ENCODE measurements at regions not wholly inside any gene's neighbourhood (a gene's known extent, or its start where the extent isn't known, plus 50 kb on each side); places are given as distances from the start of the nearest gene placed in this dataset.

DNA sequence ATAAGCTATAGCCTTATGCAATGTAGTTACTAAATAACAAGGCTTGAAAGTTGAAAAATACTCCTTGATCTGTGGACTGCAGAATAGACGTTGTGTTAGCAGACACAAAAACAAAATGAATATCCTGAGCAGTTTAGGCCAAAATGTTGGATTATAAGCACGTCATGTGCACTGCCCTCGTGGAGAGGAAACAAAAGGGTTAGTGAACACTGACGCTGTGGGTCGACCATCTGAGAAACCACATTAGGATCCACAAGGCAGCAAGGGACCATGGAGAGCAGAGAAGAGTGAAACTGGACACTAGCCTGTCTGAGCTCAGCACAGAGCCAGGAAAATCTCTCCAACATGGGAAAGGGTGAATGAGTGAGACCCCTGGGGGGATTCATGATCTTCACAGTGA, 145.3 kb downstream of the DTHD1 start:
- intact Hi-C loops (cut with DNase I): no loop called here
- H3K36me3 ChIP-seq: no peaks in the 10 kb centered on the region
- no peak overlapping the region for H3K27ac ChIP-seq
- no peaks in the 10 kb centered on the region for H3K4me1 ChIP-seq (ENCODE audit: insufficient read depth)
- H3K9me3 ChIP-seq: no peaks in the 10 kb centered on the region
- H3K4me3 ChIP-seq: no peak overlapping the region
- no peak for DNase-seq
- WGBS, 3 donors: 67 to 77% (median 76%) methylated on average over 5 of the region's 5 CpGs
- TF ChIP-seq EP300 (IDR thresholded peaks at IDR 0.05) (no peak), POLR2A (IDR thresholded peaks at IDR 0.05) (no peak)
- TF ChIP-seq, protein P1, sequence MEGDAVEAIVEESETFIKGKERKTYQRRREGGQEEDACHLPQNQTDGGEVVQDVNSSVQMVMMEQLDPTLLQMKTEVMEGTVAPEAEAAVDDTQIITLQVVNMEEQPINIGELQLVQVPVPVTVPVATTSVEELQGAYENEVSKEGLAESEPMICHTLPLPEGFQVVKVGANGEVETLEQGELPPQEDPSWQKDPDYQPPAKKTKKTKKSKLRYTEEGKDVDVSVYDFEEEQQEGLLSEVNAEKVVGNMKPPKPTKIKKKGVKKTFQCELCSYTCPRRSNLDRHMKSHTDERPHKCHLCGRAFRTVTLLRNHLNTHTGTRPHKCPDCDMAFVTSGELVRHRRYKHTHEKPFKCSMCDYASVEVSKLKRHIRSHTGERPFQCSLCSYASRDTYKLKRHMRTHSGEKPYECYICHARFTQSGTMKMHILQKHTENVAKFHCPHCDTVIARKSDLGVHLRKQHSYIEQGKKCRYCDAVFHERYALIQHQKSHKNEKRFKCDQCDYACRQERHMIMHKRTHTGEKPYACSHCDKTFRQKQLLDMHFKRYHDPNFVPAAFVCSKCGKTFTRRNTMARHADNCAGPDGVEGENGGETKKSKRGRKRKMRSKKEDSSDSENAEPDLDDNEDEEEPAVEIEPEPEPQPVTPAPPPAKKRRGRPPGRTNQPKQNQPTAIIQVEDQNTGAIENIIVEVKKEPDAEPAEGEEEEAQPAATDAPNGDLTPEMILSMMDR (IDR thresholded peaks at IDR 0.05): no peak
- H3K27me3 ChIP-seq: no peaks in the 10 kb centered on the region

DNA sequence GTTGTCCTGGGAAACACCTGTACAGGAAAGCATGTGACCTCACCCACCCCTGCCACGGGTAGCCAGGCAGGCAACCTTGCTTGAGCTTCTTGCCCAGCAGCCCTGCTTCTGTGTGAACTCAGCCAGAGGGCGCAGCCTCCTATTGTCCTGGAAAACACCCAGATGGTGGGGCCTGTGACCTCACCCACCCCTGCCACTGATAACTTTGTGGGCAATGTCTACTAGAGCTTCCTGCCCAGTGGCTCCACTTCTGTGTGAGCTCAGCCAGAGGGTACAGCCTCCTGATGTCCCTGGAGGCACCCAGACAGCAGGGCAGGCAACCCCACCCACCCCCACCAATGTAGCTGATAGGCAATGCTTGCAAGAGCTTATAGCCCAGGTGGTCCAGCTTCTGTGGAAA, 146.3 kb downstream of the DTHD1 start:
- no peaks in the 10 kb centered on the region for H3K9me3 ChIP-seq
- H3K27me3 ChIP-seq: no peaks in the 10 kb centered on the region
- TF ChIP-seq EP300 (IDR thresholded peaks at IDR 0.05) (no peak), POLR2A (IDR thresholded peaks at IDR 0.05) (no peak)
- TF ChIP-seq, protein P1 (IDR thresholded peaks at IDR 0.05): no peak
- H3K4me1 ChIP-seq (ENCODE audit: insufficient read depth): no peaks in the 10 kb centered on the region
- no peak for DNase-seq
- intact Hi-C loops (cut with DNase I): no loop called here
- H3K36me3 ChIP-seq: no peaks in the 10 kb centered on the region
- WGBS, 3 donors: 71 to 100% (median 74%) methylated on average over 2 of the region's 2 CpGs
- H3K27ac ChIP-seq: no peak overlapping the region
- H3K4me3 ChIP-seq: no peak overlapping the region

DNA sequence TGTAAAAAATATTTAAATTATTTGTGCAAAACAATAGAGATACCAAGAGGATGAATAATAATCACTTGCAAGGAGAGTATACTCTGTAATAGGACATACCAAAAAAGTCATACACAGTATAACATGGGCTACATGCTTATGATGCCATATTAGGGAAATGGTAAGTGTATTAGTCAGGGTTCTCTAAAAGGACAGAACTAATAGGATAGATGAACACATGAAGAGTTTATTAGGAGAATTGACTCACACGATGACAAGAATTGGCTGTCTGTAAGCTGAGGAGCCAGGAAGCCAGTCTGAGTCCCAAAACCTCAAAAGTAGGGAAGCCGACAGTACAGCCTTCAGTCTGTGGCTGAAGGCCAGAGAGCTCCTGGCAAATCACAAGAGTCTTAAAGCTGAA, 151.2 kb downstream of the DTHD1 start:
- 37 to 69% (median 69%) methylated on average over 2 of the region's 2 CpGs for WGBS, 3 donors
- intact Hi-C loops (cut with DNase I): no loop called here

DNA sequence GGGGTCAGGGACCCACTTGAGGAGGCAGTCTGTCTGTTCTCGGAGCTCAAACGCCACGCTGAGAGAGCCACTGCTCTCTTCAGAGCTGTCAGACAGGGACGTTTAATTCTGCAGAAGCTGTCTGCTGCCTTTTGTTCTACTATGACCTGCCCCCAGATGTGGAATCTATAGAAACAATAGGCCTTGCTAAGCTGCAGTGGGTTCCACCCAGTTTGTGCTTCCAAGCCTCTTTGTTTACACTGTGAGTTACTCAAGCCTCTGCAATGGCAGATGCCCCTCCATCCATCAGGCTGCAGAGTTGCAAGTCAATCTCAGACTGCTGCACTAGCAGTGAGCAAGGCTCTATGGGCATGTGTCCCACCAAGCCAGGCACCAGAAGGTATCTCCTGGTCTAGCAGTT, 158.1 kb downstream of the DTHD1 start:
- Histone ChIP-seq H3K27ac (no peak overlapping the region), H3K36me3 (no peaks in the 10 kb centered on the region), H3K9me3 (no peaks in the 10 kb centered on the region), H3K4me3 (no peak overlapping the region), H3K4me1 (ENCODE audit: insufficient read depth) (no peaks in the 10 kb centered on the region), H3K27me3 (no peaks in the 10 kb centered on the region)
- TF ChIP-seq, protein P1 (IDR thresholded peaks at IDR 0.05): no peak
- TF ChIP-seq EP300 (IDR thresholded peaks at IDR 0.05) (no peak), POLR2A (IDR thresholded peaks at IDR 0.05) (no peak)
- intact Hi-C loops (cut with DNase I): no loop called here
- WGBS, 3 donors: 59 to 72% (median 62%) methylated on average over 4 of the region's 4 CpGs
- DNase-seq: no peak

More for the DNA sequence above, 151.2 kb downstream of the DTHD1 start:
- no peak overlapping the region for H3K4me3 ChIP-seq
- no peaks in the 10 kb centered on the region for H3K27me3 ChIP-seq
- H3K4me1 ChIP-seq (ENCODE audit: insufficient read depth): no peaks in the 10 kb centered on the region
- no peaks in the 10 kb centered on the region for H3K36me3 ChIP-seq
- H3K27ac ChIP-seq: no peak overlapping the region
- H3K9me3 ChIP-seq: no peaks in the 10 kb centered on the region
- DNase-seq: no peak
- TF ChIP-seq EP300 (IDR thresholded peaks at IDR 0.05): no peak
- TF ChIP-seq, protein P1 (IDR thresholded peaks at IDR 0.05): no peak
- TF ChIP-seq POLR2A (IDR thresholded peaks at IDR 0.05): no peak

DNA sequence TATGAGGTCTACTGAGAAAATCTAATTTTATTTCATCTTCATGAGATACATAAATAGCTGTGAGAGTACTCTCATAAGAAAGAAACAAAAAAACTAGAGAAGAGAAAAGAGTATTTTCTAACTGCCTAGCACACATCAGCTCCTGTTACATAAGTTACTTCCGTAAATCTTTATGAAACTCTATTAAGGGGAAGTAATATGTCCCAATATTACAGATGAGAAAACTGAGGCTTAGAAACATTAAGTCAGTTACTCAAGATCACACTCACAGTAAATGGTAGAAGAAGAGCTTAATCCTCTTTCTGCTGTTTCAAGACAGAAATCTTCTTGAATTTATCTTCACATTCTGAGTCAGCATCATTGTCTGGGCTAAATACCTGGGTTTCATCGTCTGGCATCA, 164.1 kb downstream of the DTHD1 start:
- H3K4me1 ChIP-seq (ENCODE audit: insufficient read depth): no peaks in the 10 kb centered on the region
- no peaks in the 10 kb centered on the region for H3K36me3 ChIP-seq
- no peaks in the 10 kb centered on the region for H3K27me3 ChIP-seq
- 60 to 67% (median 63%) methylated on average over 2 of the region's 2 CpGs for WGBS, 3 donors
- no peaks in the 10 kb centered on the region for H3K9me3 ChIP-seq
- TF ChIP-seq EP300 (IDR thresholded peaks at IDR 0.05): no peak
- no peak for TF ChIP-seq POLR2A (IDR thresholded peaks at IDR 0.05)
- DNase-seq: no peak
- no peak overlapping the region for H3K4me3 ChIP-seq
- H3K27ac ChIP-seq: no peak overlapping the region
- intact Hi-C loops (cut with DNase I): no loop called here

Data from ovary (tissue), 7 donors.